UCSD-AML1 (cell line): ENCODE measurements at regions not wholly inside any gene's neighbourhood (a gene's known extent, or its start where the extent isn't known, plus 50 kb on each side); places are given as distances from the start of the nearest gene placed in this dataset.
"Not testable (repeated sequence)": the region's sequence is repeated elsewhere in the genome, so short reads cannot be mapped to it uniquely, and the experiment has no call there.

Experiments used
- DNase-seq: peaks from one replicate; lab custom pipeline; 2025; ENCODE audit not compliant: unreplicated experiment; lab: John Stamatoyannopoulos, UW

DNA sequence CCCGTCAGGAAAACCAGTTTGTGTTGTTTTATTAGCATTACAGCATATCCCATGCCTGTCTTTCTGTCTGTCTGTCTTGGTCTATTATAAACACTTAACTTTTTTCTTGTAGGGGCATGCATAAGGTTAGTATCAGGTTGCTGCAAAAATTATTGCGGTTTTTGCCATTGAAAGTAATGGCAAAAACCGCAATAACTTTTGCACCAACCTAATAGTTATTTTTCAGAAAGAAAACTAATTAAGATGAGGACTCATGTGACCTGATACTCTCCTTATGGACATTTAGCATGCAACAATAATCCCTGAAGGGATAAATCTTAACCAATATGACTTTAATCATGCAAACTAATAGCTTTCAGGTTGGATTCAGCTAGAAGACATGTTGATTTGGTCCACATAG is 326.7 kb upstream of the SUCLG2 start:
- no peak for DNase-seq

DNA sequence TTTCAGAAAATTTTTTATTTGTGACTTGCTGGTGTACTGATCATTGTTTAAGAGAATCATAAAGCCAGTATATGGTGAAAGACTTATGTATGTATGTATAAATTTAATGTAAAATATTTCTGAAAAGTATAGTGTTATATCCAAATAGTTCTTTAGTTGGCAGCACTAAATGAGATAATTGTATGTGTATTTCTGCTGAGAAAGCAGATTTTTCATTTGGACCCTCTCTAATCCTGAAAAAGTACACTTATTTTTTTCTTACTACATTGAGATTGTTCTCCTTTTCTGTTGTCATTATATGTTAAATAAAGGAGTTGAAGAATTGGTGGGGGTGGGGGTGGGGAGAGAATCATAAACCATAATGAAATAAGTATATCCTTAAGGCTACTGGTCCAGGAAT is 324.9 kb upstream of the SUCLG2 start:
- no peak for DNase-seq

DNA sequence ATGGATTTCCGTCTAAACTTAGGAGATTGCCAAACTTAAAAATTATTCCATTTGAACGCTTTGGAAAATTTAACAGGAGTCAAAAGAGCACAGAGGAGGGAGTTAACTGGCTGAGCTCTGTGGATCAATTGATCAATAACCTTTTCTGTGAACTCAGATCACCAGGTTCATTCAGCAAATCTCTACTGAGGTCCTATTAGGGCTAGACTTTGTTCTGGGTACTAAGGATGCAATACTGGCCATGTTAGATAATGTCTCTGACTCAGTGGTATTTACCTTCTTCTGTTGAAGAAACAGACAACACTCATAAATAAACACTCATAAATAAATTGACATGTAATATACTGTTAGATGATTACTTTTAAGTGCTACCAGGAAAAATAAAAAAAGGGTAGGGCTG is 323.4 kb upstream of the SUCLG2 start:
- DNase-seq = no peak

DNA sequence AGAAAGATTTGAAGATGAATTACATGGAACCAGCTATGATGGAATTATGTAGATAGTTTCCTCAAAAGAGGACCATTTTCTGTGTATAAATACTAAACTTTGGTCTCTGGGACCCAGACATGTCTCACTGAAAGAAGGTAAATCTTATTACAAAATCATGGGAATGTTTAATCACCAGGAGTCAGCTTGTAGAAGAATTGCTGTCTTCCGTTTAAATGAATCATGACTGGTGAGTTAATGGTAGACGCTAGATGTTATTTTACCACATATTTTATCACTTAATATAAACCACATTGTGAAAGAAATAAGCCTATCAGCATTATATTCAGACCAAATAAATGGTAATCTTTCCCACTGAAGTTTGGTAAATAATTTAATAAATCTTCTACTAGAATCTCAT is 322.3 kb upstream of the SUCLG2 start:
- no peak for DNase-seq

DNA sequence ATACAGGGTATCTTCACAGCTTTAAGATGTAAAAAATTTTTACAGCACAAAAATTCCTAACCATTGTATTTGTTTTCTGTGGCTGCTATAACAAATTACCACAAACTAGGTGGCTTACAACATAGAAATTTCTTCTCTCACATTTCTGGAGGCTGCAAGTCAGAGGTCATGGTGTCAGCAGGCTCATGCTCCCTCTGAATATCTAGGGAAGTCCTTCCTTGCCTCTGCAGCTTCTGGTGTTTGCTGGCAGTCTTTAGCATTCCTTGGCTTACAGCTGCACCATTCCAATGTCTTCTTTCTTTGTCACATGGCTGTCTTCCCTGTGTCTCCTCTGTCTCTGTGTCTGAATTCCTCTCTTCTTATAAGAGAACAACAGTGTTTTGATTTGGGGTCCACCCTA is 310.2 kb upstream of the SUCLG2 start:
- DNase-seq = no peak

DNA sequence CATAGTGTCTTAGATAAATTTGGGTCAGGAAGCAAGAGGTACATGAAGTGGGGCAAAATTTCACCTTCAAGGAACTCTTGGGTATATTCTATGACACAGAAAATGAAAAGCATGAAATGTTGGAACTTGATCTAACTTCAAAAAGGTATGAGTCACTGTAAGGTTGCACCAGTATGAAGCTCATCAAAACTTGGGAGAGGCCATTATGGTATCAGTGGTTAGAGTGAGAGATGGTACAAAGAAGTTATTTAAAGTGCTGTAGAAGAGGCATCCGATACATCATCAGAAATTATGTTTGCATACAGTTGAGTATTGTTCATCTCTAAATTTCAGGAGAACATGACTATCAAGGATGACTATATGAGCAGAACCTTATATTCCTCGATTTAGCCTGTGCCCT is 302.9 kb upstream of the SUCLG2 start:
- no peak for DNase-seq

DNA sequence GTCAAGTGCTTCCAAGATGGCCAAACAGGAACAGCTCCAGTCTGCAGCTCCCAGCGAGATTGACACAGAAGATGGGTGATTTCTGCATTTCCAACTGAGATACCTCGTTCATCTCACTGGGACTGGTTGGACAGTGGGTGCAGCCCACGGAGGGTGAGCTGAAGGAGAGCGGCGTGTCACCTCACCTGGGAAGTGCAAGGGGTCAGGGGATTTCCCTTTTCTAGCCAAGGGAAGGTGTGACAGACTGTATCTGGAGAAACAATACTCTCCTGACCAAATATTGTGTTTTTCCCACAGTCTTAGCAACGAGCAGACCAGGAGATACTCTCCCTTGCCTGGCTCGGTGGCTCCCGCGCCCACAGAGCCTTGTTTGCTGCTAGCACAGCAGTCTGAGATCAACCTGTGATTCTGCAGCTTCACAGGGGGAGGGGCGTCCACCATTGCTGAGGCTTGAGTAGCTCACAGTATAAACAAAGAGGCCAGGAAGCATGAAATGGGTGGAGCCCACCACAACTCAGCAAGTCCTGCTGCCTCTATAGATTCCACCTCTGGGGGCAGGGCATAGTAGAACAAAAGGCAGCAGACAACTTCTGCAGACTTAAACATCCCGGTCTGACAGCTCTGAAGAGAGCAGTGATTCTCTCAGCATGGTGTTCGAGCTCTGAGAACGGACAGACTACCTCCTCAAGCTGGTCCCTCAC is 293.5 kb upstream of the SUCLG2 start:
- DNase-seq = no peak

DNA sequence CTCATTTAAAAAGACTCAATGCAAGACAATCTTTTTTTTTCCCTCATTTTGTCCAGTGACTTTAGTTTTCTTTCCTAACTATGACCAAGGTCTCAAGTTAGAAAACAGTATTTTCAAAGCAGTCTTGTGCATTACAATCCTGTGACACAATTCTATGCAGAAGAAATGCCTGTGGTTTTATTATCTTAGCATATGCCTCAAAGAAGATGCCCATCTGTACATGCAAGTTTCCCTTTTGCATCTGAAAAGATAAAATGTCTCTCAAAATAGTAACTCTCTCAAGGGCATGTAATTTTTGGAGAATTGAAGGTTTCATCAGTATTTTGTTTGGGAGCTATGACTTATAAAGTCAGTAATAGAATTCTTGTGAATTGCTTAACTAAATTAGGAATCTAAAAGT is 292.0 kb upstream of the SUCLG2 start:
- DNase-seq = no peak

DNA sequence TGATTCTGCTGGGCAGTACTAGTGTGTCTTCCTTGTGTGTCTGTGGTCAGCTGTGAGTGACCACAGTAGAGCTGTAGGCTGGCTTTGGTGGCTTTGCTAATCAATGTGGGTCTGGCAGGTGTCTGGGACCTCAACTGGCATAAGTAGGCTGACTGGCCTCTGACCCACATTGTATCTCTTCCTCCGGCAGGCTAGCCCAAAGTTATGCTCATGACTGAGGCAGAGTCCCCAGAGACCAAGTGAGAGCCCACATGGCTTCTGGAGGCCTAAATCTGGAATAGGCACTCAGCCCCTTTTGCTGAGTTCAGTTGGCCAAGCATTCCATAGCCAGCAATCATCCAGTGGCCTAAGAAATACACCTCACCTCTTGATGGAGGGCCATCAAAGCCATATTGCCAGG is 289.1 kb upstream of the SUCLG2 start:
- DNase-seq = no peak

DNA sequence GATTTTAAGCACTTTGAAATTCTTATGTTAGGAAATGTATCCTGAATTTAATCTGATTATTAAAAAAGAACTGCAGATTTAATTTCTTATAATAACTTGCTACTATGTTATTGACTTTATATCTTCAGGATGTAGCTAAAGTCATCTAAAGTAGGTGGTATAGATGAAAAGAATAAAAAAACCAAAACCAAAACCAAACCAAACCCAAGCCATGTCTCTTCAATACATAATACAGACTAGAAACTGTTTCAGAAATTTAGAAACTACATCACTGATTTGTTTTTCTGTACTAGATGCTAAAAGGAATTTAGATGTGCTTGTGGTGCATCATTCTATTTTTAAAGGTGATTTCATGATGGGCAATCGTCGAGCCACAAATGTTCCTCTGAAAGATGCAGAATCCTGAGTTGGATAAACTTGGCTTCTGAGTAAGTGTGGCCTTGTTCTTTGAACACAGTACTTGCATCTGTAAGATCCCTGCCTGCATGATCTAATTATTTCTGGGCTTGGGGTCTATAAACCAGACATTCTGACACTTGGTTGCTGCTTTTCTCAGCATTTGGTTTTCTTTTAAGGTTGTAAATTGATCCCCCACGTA is 287.1 kb upstream of the SUCLG2 start:
- DNase-seq = no peak

DNA sequence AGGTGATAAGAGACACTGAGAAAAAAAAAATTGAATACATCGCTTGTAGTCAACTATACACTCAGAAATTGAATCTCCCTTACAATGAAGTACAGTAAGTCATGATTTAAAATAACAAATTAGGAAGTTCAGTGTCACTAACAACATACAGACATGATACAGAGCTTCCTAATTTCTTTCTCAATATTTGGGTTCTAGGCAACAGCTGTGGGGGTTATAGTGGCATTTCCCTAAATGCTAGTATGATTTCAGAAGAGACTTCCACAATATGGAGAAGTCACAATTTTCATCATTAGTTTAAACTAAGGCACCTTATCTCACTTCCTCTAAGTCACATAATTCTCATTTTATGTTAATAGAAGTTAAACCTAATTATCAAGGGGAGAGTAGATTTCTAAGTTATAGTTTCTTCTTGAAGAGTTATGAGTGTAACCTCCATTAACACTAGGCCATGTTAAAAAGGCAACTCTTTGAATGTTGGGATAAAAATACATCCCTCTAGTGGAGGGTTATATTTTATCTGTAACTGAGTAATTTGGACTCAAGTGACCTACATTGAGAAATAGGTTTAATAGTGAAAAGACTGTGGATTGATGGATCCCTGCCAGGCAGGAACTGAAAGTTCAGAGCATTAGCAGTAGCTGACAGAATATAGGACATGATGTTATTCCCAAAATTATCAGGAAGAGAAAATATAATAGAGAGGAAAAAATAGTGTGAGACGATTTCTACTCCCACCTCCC is 286.0 kb upstream of the SUCLG2 start:
- no peak for DNase-seq

DNA sequence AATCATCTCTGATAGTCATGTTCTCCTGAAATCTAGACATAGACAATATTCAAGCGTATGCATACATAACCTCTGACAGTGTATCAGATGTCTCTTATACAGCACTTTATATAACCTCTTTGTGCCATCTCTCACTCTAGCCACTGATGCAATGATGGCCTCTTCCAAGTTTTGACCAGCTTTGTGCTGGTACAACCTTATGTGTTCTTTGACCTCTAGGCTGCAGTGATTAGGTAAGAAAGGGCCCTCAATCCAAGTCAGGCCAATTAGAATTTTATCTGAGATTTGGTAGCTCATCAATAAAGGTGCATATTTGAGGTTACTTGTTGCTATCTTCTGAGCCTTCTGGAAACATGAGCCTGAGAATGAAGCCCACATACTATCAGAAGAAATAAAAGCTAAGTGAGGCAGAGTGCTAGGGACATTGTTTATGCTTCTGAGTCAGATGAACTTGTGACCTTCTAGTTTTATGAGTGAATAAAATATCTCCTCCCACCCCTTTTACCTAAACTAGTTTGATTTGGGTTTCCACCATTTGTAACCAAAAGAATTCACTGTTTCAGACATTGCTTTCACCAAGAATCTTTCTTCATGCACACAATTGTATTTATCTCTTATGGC is 283.2 kb upstream of the SUCLG2 start:
- DNase-seq = no peak

DNA sequence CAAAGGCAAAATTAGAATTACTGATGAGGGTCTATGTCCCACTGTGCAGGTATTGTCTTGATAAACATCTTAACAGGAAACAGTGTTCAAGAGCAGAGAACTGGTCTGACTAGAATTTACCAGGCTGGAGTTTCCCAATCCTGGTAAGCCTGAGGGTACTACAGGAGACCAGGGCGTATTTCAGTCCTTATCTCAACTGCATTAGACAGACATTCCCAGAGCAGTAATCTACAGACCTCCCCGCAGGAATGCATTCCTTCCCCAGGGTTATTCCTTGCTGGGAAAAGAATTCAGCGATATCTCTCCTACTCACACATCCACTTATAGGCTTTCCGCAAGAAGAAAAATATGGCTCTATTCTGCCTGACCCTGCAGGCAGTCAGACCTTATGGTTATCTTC is 276.0 kb upstream of the SUCLG2 start:
- DNase-seq = not testable (repeated sequence)

DNA sequence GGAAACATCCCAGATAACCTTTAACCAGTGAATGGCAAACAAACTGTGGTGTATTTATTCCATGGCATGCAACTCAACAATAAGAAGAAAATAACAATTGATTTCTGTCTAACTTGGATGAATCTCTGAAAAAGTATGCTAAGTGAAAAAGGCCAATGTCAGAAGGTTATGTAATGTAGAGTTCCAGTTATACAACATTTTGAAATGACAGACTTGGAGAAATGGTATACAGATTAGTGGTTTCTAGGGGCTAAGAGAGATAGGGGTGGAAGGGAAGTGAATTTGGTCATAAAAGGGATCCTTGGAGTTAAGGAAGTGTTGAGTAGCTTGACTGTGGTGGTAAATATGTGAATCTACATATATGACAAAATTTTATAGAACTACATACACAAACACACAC is 269.4 kb upstream of the SUCLG2 start:
- no peak for DNase-seq

DNA sequence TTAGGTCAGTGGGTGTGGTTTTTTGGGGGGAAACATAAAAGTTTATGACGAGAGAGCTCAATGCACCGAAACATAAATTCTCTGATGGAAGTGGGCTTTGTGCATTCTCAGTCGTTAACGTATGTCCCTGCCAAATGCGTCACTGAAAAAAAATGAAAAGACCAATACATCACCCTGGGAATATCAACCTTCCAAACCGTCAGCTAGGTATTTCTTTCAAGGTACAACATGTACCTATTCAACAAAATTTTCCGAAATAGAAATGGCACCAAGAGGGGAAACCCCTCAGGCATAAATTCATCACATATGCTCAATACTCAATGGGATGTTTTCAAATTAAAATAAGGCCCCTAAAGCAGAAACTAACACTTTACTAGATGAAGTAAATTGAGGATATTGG is 266.6 kb upstream of the SUCLG2 start:
- DNase-seq = no peak

DNA sequence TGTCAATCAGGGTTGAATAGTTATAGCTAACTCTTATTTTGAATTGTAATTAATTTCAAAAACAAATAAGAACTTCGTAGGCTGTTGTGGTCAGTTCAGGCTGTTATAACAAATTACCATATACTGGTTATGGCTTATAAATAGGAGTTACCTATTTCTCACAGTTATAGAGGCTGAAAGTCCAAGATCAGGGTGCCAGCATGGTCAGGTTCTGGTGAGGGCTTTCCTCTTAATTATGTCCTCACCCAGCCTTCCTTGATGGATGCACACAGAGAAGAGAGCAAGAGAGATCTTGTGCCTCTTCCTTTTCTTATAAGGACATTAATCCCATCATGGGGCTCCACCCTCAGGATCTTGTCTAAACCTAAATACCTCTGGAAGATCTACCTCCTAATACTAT is 265.9 kb upstream of the SUCLG2 start:
- DNase-seq = no peak

DNA sequence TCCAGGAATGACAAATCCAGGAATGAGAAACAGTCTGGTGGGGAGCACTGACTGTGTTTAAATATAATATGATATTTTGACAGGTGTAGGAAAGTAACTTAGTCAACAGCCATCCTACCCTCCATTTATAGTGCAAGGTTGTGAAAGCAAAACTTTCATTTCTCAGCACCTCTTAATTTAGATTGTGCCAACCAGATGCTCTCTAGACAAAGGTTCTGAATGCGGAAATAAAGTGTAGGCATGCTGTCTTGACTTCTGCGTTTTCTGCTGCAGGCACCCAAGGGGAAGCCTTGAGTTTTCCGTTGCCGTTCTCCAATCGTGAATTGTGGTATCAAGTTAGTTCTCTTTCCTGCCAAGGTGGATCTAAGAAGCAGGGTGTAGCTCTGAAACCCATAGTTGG is 261.9 kb upstream of the SUCLG2 start:
- no peak for DNase-seq

DNA sequence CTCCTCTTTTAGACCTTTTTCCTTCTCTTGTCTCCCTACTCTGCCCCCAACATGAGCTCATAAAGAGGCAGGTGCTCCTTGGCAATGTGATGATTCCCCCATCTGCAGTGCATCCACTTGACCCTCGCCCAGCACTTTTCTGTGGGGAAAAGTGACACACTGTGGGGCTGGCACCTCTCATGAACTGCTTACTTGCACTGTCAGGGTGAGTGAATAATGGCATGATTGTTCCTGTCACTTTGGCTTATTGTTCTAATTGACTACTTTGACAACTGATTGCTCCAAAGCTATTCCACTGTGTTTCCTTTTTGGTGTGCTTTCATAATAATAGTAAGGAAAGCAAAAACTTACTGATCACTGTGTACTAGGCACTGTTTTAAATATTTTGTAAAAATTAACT is 253.3 kb upstream of the SUCLG2 start:
- DNase-seq = no peak

DNA sequence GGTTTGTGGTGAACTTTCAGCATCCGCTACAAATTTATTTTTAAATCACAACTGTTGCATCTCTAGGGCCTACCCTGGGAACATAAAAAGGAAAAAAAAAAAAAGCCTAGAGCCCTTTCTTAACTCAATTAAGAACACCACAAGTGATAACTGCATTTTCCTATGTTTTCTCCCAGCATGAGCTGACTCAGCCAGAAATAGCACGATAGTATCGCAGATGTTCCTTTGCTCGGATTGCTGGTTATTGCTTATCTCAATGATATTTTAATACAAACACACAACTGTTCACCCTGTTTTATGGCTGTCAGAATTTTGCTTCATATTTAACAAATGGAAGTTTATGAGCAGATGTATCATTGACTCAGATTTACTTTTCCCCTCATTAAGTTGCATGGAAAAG is 251.8 kb upstream of the SUCLG2 start:
- DNase-seq = no peak

DNA sequence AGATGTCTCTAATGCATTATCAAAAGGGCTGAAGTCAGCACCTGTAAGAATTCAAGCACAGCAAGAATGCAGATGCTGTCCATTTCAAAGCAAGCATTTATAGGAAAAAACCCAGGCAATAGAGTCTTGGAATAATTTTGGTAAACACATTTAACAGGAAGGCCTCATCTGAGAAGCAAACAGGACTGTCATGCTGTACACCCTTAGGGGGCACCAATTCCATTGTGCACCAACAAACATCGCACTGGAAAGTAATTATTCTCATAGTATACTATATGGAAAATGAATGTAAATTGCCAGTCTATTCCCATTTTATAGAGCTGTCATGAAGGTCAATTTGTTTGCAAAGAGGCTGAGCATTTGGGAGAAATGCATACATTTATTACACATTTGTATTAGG is 247.3 kb upstream of the SUCLG2 start:
- DNase-seq = no peak

DNA sequence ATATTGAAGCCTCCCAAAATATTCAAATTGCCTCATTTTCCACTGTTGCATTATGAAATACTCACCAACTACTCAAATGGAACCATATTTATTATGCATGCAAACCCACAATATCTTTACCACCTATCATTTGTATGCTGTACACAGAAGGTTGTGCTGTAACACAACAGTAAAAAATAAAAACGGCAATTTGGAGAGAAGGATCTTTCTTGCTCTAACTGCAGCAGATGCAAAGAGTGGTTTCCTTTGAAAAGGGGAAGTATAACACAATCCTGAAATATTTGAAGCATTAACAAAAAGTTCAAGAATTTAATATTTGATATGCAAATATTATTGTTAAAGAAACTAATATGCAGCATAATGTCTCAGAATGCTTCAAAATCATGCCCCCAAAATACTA is 244.5 kb upstream of the SUCLG2 start:
- no peak for DNase-seq
